SHP77 treated with DMSO at 0.1 percent for 48 hours (cell line): ENCODE measurements at regions not wholly inside any gene's neighbourhood (a gene's known extent, or its start where the extent isn't known, plus 50 kb on each side); places are given as distances from the start of the nearest gene placed in this dataset.
"Not testable (repeated sequence)": the region's sequence is repeated elsewhere in the genome, so short reads cannot be mapped to it uniquely, and the experiment has no call there.

Experiments
- DNase-seq: peaks from one replicate; lab custom pipeline; 2025; lab: John Stamatoyannopoulos, UW

GRCh38 chr10:23955456-23956225, 253.3 kb upstream of the KIAA1217 start:
- DNase-seq = no peak

- DNase-seq = no peak
Observed at GRCh38 chr10:23965123-23965522, 243.8 kb upstream of the KIAA1217 start.

- no peak for DNase-seq
Observed at GRCh38 chr10:23965880-23966279, 243.1 kb upstream of the KIAA1217 start.

- no peak for DNase-seq
Observed at GRCh38 chr10:23966504-23967051, 242.4 kb upstream of the KIAA1217 start.

- no peak for DNase-seq
Observed at GRCh38 chr10:23968301-23968700, 240.6 kb upstream of the KIAA1217 start.

- DNase-seq = no peak
Observed at GRCh38 chr10:23974746-23975272, 234.1 kb upstream of the KIAA1217 start.

- no peak for DNase-seq
Observed at GRCh38 chr10:23975431-23975830, 233.5 kb upstream of the KIAA1217 start.

- DNase-seq = no peak
Observed at GRCh38 chr10:23976275-23976674, 232.7 kb upstream of the KIAA1217 start.

GRCh38 chr10:23978317-23978716, 230.6 kb upstream of the KIAA1217 start:
- no peak for DNase-seq

- DNase-seq = no peak
Observed at GRCh38 chr10:23980094-23980493, 228.8 kb upstream of the KIAA1217 start.

GRCh38 chr10:23981520-23982309, 227.2 kb upstream of the KIAA1217 start:
- no peak for DNase-seq

- not testable (repeated sequence) for DNase-seq
Observed at GRCh38 chr10:23984405-23984804, 224.5 kb upstream of the KIAA1217 start.

GRCh38 chr10:23988006-23988405, 220.9 kb upstream of the KIAA1217 start:
- DNase-seq = no peak

- DNase-seq = no peak
Observed at GRCh38 chr10:23994459-23995046, 214.4 kb upstream of the KIAA1217 start.

- DNase-seq = no peak
Observed at GRCh38 chr10:23999445-23999844, 209.5 kb upstream of the KIAA1217 start.

GRCh38 chr10:24000271-24000813, 208.6 kb upstream of the KIAA1217 start:
- no peak for DNase-seq

GRCh38 chr10:24006741-24007140, 202.2 kb upstream of the KIAA1217 start:
- no peak for DNase-seq

- DNase-seq = no peak
Observed at GRCh38 chr10:24007359-24007758, 201.6 kb upstream of the KIAA1217 start.

GRCh38 chr10:24008164-24009091, 200.5 kb upstream of the KIAA1217 start:
- no peak for DNase-seq

- DNase-seq = no peak
Observed at GRCh38 chr10:24009115-24009514, 199.8 kb upstream of the KIAA1217 start.

- no peak for DNase-seq
Observed at GRCh38 chr10:24009736-24010135, 199.2 kb upstream of the KIAA1217 start.
